ENCODE measurements at regions not wholly inside any gene's neighbourhood (a gene's known extent, or its start where the extent isn't known, plus 50 kb on each side); places are given as distances from the start of the nearest gene placed in this dataset.

- Histone ChIP-seq H3K9me3 (peaks cover 0 to 7% (median 7%) of the 10 kb centered on the region in 3 donors), H3K36me3 (no peaks in the 10 kb centered on the region), H3K4me3 (no peak overlapping the region), H3K27ac (no peak overlapping the region), H3K27me3 (no peaks in the 10 kb centered on the region), H3K4me1 (no peaks in the 10 kb centered on the region)
- no peak for TF ChIP-seq CTCF (IDR thresholded peaks at IDR 0.05)
- intact Hi-C loops (cut with DNase I; ENCODE audit: low total_unique reads): no loop called here
- DNase-seq: no peak
Measured at GRCh38 chr11:98183034-98183433, 837.7 kb upstream of the CNTN5 start.

- Histone ChIP-seq H3K4me1 (no peaks in the 10 kb centered on the region), H3K36me3 (no peaks in the 10 kb centered on the region), H3K27me3 (no peaks in the 10 kb centered on the region), H3K27ac (no peak overlapping the region), H3K4me3 (no peak overlapping the region), H3K9me3 (peaks cover 0 to 7% (median 7%) of the 10 kb centered on the region in 3 donors)
- DNase-seq: no peak
- intact Hi-C loops (cut with DNase I; ENCODE audit: low total_unique reads): no loop called here
- TF ChIP-seq CTCF (IDR thresholded peaks at IDR 0.05): no peak
Measured at GRCh38 chr11:98185245-98185644, 835.5 kb upstream of the CNTN5 start.

GRCh38 chr11:98194611-98195010 lies 826.1 kb upstream of the CNTN5 start:
- intact Hi-C loops (cut with DNase I; ENCODE audit: low total_unique reads): no loop called here
- DNase-seq: no peak
- no peaks in the 10 kb centered on the region for H3K27me3 ChIP-seq
- no peak overlapping the region for H3K4me3 ChIP-seq
- H3K9me3 ChIP-seq: no peaks in the 10 kb centered on the region
- H3K36me3 ChIP-seq: no peaks in the 10 kb centered on the region
- TF ChIP-seq CTCF (IDR thresholded peaks at IDR 0.05): no peak
- H3K27ac ChIP-seq: no peak overlapping the region
- H3K4me1 ChIP-seq: no peaks in the 10 kb centered on the region

- no peaks in the 10 kb centered on the region for H3K36me3 ChIP-seq
- no peak overlapping the region for H3K4me3 ChIP-seq
- intact Hi-C loops (cut with DNase I; ENCODE audit: low total_unique reads): no loop called here
- no peak overlapping the region for H3K27ac ChIP-seq
- DNase-seq: no peak
- no peaks in the 10 kb centered on the region for H3K27me3 ChIP-seq
- no peak for TF ChIP-seq CTCF (IDR thresholded peaks at IDR 0.05)
- no peaks in the 10 kb centered on the region for H3K9me3 ChIP-seq
- H3K4me1 ChIP-seq: no peaks in the 10 kb centered on the region
Measured at GRCh38 chr11:98195300-98195699, 825.4 kb upstream of the CNTN5 start.

- no peak for TF ChIP-seq CTCF (IDR thresholded peaks at IDR 0.05)
- Histone ChIP-seq H3K27me3 (no peaks in the 10 kb centered on the region), H3K4me3 (no peak overlapping the region), H3K4me1 (no peaks in the 10 kb centered on the region), H3K36me3 (no peaks in the 10 kb centered on the region), H3K27ac (no peak overlapping the region), H3K9me3 (peaks cover 0 to 2% (median 0%) of the 10 kb centered on the region in 3 donors)
- intact Hi-C loops (cut with DNase I; ENCODE audit: low total_unique reads): no loop called here
- no peak for DNase-seq
Measured at GRCh38 chr11:98207086-98207485, 813.7 kb upstream of the CNTN5 start.

- H3K4me1 ChIP-seq: no peaks in the 10 kb centered on the region
- intact Hi-C loops (cut with DNase I; ENCODE audit: low total_unique reads): no loop called here
- no peaks in the 10 kb centered on the region for H3K9me3 ChIP-seq
- no peak overlapping the region for H3K4me3 ChIP-seq
- H3K27me3 ChIP-seq: no peaks in the 10 kb centered on the region
- H3K36me3 ChIP-seq: no peaks in the 10 kb centered on the region
- no peak overlapping the region for H3K27ac ChIP-seq
- TF ChIP-seq CTCF (IDR thresholded peaks at IDR 0.05): no peak
- DNase-seq: no peak
Measured at GRCh38 chr11:98227278-98227677, 793.5 kb upstream of the CNTN5 start.

All from tibial artery (tissue), 4 donors.